ENCODE measurements at regions not wholly inside any gene's neighbourhood (a gene's known extent, or its start where the extent isn't known, plus 50 kb on each side); places are given as distances from the start of the nearest gene placed in this dataset.
"Not testable (repeated sequence)": the region's sequence is repeated elsewhere in the genome, so short reads cannot be mapped to it uniquely, and the experiment has no call there.

DNA sequence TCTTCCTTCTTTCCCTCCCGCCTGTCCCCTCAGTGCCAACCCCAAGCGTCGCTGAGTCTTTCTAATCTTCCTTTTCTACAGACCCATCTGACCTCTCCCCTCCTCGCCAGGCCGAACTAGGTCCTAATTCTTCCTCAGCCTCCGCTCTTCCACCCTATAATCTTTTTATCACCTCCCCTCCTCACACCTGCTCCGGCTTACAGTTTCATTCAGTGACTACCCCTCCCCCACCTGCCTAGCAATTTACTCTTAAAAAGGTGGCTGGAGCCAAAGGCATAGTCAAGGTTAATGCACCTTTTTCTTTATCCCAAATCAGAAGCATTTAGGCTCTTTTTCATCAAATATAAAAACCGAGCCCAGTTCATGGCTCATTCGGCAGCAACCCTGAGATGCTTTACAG is 225.6 kb upstream of the DUSP10 start:
- not testable (repeated sequence) for TF ChIP-seq CTCF (IDR thresholded peaks at IDR 0.05 in 2 of 3, conservative IDR thresholded peaks at IDR 0.05 in 1 of 3; ENCODE audit: borderline replicate concordance in 1 of 3, insufficient read depth in 1 of 3, low read depth in 2 of 3, low read length in 2 of 3); POLR2AphosphoS5 (IDR thresholded peaks at IDR 0.05; ENCODE audit: low read depth, low read length)

Data from HCT116 (cell line).